Skeletal muscle satellite cell (primary cell): ENCODE measurements at regions not wholly inside any gene's neighbourhood (a gene's known extent, or its start where the extent isn't known, plus 50 kb on each side); places are given as distances from the start of the nearest gene placed in this dataset.

Experiments used
- H3K27me3 ChIP-seq: 2 replicates; pipeline ENCODE4 v1.7.0; 2013; ENCODE audit warnings: low read length; ENCODE audit not compliant: control insufficient read depth, insufficient read depth
- H3K36me3 ChIP-seq: 2 replicates; pipeline ENCODE4 v1.7.0; 2013; ENCODE audit warnings: mild to moderate bottlenecking, control low read depth, low read length; ENCODE audit not compliant: insufficient read depth
- H3K4me1 ChIP-seq: 2 replicates; pipeline ENCODE4 v1.7.0; 2013; ENCODE audit warnings: low read length; ENCODE audit not compliant: control insufficient read depth, insufficient read depth
- H3K4me2 ChIP-seq: 2 replicates; pipeline ENCODE4 v1.7.0; 2013; ENCODE audit warnings: mild to moderate bottlenecking, low read length
- H3K4me3 ChIP-seq: 2 replicates; pipeline ENCODE4 v1.7.0; 2013; ENCODE audit warnings: low read length
- H3K9ac ChIP-seq: 2 replicates; pipeline ENCODE4 v1.7.0; 2013; ENCODE audit warnings: mild to moderate bottlenecking, low read depth, low read length, moderate library complexity
- H3K9me3 ChIP-seq: replicated peaks from 2 replicates; pipeline ENCODE4 v1.7.0; 2013; ENCODE audit warnings: mild to moderate bottlenecking, control low read depth, low read length

GRCh38 chr20:48181261-48181935 is 396.1 kb upstream of the SULF2 start:
- Histone ChIP-seq H3K27me3 (no peaks in the 10 kb centered on the region), H3K4me2 (no peak overlapping the region), H3K9me3 (no peaks in the 10 kb centered on the region), H3K36me3 (no peaks in the 10 kb centered on the region), H3K4me3 (no peak overlapping the region), H3K4me1 (no peaks in the 10 kb centered on the region), H3K9ac (no peak overlapping the region)

- no peaks in the 10 kb centered on the region for H3K4me1 ChIP-seq
- H3K27me3 ChIP-seq, result no peaks in the 10 kb centered on the region
- no peaks in the 10 kb centered on the region for H3K9me3 ChIP-seq
- no peak overlapping the region for H3K4me3 ChIP-seq
- H3K4me2 ChIP-seq, result no peak overlapping the region
- no peaks in the 10 kb centered on the region for H3K36me3 ChIP-seq
- H3K9ac ChIP-seq, result no peak overlapping the region
These were observed 395.3 kb upstream of the SULF2 start for GRCh38 chr20:48180618-48181017.

- Histone ChIP-seq H3K9me3 (no peaks in the 10 kb centered on the region), H3K4me1 (no peaks in the 10 kb centered on the region), H3K36me3 (no peaks in the 10 kb centered on the region), H3K27me3 (no peaks in the 10 kb centered on the region), H3K4me3 (no peak overlapping the region), H3K9ac (no peak overlapping the region), H3K4me2 (no peak overlapping the region)
These were observed 394.7 kb upstream of the SULF2 start for GRCh38 chr20:48180024-48180423.

GRCh38 chr20:48178633-48179032 is 393.4 kb upstream of the SULF2 start:
- no peaks in the 10 kb centered on the region for H3K36me3 ChIP-seq
- no peak overlapping the region for H3K9ac ChIP-seq
- H3K4me1 ChIP-seq, result no peaks in the 10 kb centered on the region
- H3K4me3 ChIP-seq, result no peak overlapping the region
- H3K27me3 ChIP-seq, result no peaks in the 10 kb centered on the region
- peaks cover 2% of the 10 kb centered on the region for H3K9me3 ChIP-seq
- no peak overlapping the region for H3K4me2 ChIP-seq

- H3K27me3 ChIP-seq, result no peaks in the 10 kb centered on the region
- no peaks in the 10 kb centered on the region for H3K4me1 ChIP-seq
- H3K4me2 ChIP-seq, result no peak overlapping the region
- no peak overlapping the region for H3K9ac ChIP-seq
- H3K4me3 ChIP-seq, result no peak overlapping the region
- H3K9me3 ChIP-seq, result peaks cover 2% of the 10 kb centered on the region
- no peaks in the 10 kb centered on the region for H3K36me3 ChIP-seq
These were observed 391.8 kb upstream of the SULF2 start for GRCh38 chr20:48177058-48177457.

GRCh38 chr20:48176139-48176538 is 390.9 kb upstream of the SULF2 start:
- H3K36me3 ChIP-seq, result no peaks in the 10 kb centered on the region
- H3K27me3 ChIP-seq, result no peaks in the 10 kb centered on the region
- peaks cover 2% of the 10 kb centered on the region for H3K9me3 ChIP-seq
- H3K4me3 ChIP-seq, result no peak overlapping the region
- no peak overlapping the region for H3K9ac ChIP-seq
- H3K4me2 ChIP-seq, result no peak overlapping the region
- no peaks in the 10 kb centered on the region for H3K4me1 ChIP-seq

GRCh38 chr20:48175261-48175660 is 390.0 kb upstream of the SULF2 start:
- Histone ChIP-seq H3K4me3 (no peak overlapping the region), H3K27me3 (no peaks in the 10 kb centered on the region), H3K36me3 (no peaks in the 10 kb centered on the region), H3K9me3 (peaks cover 2% of the 10 kb centered on the region), H3K9ac (no peak overlapping the region), H3K4me1 (no peaks in the 10 kb centered on the region), H3K4me2 (no peak overlapping the region)

- H3K27me3 ChIP-seq, result no peaks in the 10 kb centered on the region
These were observed 387.0 kb upstream of the SULF2 start for GRCh38 chr20:48172357-48172702.

GRCh38 chr20:48171626-48172356 is 386.5 kb upstream of the SULF2 start:
- no peak overlapping the region for H3K4me3 ChIP-seq
- no peaks in the 10 kb centered on the region for H3K36me3 ChIP-seq
- H3K4me2 ChIP-seq, result no peak overlapping the region
- H3K27me3 ChIP-seq, result no peaks in the 10 kb centered on the region
- H3K4me1 ChIP-seq, result no peaks in the 10 kb centered on the region
- no peak overlapping the region for H3K9ac ChIP-seq
- peaks cover 2% of the 10 kb centered on the region for H3K9me3 ChIP-seq

More at GRCh38 chr20:48172357-48172702, 387.0 kb upstream of the SULF2 start:
- Histone ChIP-seq H3K4me1 (no peaks in the 10 kb centered on the region), H3K9ac (no peak overlapping the region), H3K4me3 (no peak overlapping the region), H3K36me3 (no peaks in the 10 kb centered on the region), H3K9me3 (peaks cover 2% of the 10 kb centered on the region), H3K4me2 (no peak overlapping the region)

GRCh38 chr20:48171071-48171470 is 385.8 kb upstream of the SULF2 start:
- Histone ChIP-seq H3K4me2 (no peak overlapping the region), H3K4me3 (no peak overlapping the region), H3K36me3 (no peaks in the 10 kb centered on the region), H3K9me3 (peaks cover 2% of the 10 kb centered on the region), H3K27me3 (peaks cover 3% of the 10 kb centered on the region), H3K4me1 (no peaks in the 10 kb centered on the region), H3K9ac (no peak overlapping the region)

- Histone ChIP-seq H3K4me3 (no peak overlapping the region), H3K9ac (no peak overlapping the region), H3K9me3 (peaks cover 2% of the 10 kb centered on the region), H3K36me3 (no peaks in the 10 kb centered on the region), H3K4me2 (no peak overlapping the region), H3K4me1 (no peaks in the 10 kb centered on the region), H3K27me3 (peaks cover 3% of the 10 kb centered on the region)
These were observed 385.3 kb upstream of the SULF2 start for GRCh38 chr20:48170625-48171024.

- no peak overlapping the region for H3K4me2 ChIP-seq
- no peak overlapping the region for H3K4me3 ChIP-seq
- H3K9ac ChIP-seq, result no peak overlapping the region
- no peaks in the 10 kb centered on the region for H3K4me1 ChIP-seq
- H3K27me3 ChIP-seq, result peaks cover 3% of the 10 kb centered on the region
- H3K36me3 ChIP-seq, result no peaks in the 10 kb centered on the region
- peaks cover 2% of the 10 kb centered on the region for H3K9me3 ChIP-seq
These were observed 384.5 kb upstream of the SULF2 start for GRCh38 chr20:48169650-48170225.
